Tibial nerve (tissue), 3 donors: ENCODE measurements at regions not wholly inside any gene's neighbourhood (a gene's known extent, or its start where the extent isn't known, plus 50 kb on each side); places are given as distances from the start of the nearest gene placed in this dataset.
"Not testable (repeated sequence)": the region's sequence is repeated elsewhere in the genome, so short reads cannot be mapped to it uniquely, and the experiment has no call there.

Experiments
- CTCF ChIP-seq, 5 experiments: fragments of 200-600 bp in 3 of 5; fragments of 450-650 bp in 2 of 5; sonication (generic) in 3 of 5; IDR thresholded peaks; one replicate each; pipeline ENCODE4 v1.5.1; 2016 to 2019; ENCODE audit warnings: antibody characterized with exemption in 5 of 5, mild to moderate bottlenecking in 3 of 5, moderate library complexity in 2 of 5
- POLR2A ChIP-seq, 2 donors: fragments of 450-650 bp; IDR thresholded peaks; one replicate each; pipeline ENCODE4 v1.6.1; 2017; ENCODE audit warnings: antibody characterized with exemption in 2 of 2, mild to moderate bottlenecking in 2 of 2, moderate library complexity in 2 of 2

- TF ChIP-seq CTCF, POLR2A (IDR thresholded peaks at IDR 0.05): not testable (repeated sequence)
Measured at GRCh38 chr9:41353026-41353425, 163.9 kb upstream of the ZNG1F start.
